ENCODE measurements at regions not wholly inside any gene's neighbourhood (a gene's known extent, or its start where the extent isn't known, plus 50 kb on each side); places are given as distances from the start of the nearest gene placed in this dataset.

DNA sequence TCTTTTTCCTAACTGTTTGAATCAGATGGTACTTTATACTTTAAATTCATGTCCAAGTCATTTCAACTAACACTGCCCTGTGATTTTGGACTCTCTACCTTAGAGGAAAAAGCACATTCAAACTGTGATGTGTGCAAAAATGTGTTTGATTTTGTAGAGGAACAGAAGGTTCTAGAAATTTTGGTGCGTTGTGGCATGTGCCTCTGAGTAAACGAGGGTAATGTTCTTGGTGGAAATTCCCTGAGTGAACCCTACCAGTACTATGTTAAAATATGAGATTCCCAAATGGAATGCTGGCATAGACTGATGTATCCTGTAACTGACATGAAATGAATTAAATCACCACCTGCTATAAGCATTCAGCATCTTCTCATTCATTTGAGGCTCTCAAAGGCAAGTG is 901.9 kb upstream of the KLHL29 start:
- ATAC-seq (no peak), DNase-seq (ENCODE audit: low spot score) (no peak)
- intact Hi-C loops (cut with DNase I): no loop called here

DNA sequence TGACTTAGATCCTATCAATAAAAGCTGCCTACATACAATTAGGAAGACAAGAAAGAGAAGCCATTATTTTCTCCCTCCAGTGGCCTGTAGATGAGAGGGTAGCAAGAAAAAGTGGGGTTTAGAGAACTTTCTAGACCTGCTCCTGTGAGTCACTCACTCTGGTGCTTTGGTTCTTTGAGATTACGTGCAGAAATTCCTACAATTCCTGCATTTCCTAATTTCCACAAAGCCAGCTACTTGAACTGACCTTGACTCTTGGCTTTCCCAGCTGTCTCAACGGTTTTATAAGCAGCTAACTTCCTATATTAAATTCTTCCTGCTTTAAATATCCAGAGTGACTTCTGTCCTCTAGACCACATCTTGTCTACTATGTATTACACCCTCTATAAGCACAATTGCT is 899.5 kb upstream of the KLHL29 start:
- no peak for DNase-seq (ENCODE audit: low spot score)
- intact Hi-C loops (cut with DNase I): no loop called here
- no peak for ATAC-seq

DNA sequence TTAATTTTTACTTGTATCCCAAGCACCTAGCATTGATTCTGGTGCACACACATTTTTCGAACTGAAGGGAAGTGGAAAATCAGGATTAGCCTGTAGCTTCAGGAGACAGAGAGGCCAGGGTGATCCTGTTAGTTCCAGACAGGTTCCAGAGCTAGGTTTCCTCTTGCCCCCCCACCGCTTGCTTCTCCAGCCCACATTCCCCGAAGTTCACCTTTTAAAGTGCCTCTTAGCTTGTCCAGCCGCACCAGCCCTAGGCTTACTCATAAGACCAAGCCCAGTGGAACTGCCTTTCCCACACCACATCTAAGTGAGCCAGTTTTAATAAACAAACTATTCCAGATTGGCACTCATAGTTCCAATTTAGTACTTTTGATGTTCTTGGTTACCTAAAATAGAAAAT is 898.6 kb upstream of the KLHL29 start:
- intact Hi-C loops (cut with DNase I): no loop called here
- no peak for ATAC-seq
- no peak for DNase-seq (ENCODE audit: low spot score)

DNA sequence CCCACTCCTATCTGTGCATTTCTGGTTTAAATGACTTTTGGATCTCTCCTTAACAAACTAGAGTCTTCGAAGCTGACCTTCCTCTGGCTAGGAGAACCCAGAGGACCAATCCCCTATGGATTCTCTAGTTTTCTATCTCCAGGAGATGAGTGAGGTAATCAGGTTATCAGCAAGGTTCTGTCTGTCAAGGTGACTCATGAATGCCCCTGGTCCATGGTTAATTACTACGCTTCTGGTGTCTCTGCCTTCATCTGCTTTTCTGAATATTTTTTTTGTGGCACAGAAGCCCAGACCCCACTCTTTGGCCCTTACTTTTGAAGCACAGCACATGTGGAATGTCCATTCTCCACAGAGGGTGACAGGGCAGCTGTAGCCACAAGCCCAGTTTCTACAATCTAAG is 897.9 kb upstream of the KLHL29 start:
- ATAC-seq (no peak), DNase-seq (ENCODE audit: low spot score) (no peak)
- intact Hi-C loops (cut with DNase I): no loop called here

DNA sequence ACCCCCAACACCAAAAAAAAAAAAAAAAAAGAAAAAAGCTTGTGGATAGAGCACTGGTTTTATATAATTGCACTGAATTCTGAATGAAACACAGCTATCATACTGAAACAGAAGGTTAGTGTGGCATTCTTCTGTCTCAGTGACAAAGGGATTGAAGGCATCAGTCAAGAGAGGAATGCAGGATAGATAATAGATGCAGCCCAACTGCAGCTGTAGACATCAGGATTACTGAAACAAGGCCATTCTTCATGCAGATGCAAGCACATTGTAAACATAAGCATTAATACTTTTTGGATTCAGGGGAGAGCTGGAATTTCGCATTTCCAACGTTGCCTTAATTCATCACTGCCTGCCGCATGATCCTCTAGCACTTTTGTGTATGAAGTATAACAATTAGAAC is 897.4 kb upstream of the KLHL29 start:
- DNase-seq (ENCODE audit: low spot score) (no peak), ATAC-seq (no peak)
- intact Hi-C loops (cut with DNase I): no loop called here

DNA sequence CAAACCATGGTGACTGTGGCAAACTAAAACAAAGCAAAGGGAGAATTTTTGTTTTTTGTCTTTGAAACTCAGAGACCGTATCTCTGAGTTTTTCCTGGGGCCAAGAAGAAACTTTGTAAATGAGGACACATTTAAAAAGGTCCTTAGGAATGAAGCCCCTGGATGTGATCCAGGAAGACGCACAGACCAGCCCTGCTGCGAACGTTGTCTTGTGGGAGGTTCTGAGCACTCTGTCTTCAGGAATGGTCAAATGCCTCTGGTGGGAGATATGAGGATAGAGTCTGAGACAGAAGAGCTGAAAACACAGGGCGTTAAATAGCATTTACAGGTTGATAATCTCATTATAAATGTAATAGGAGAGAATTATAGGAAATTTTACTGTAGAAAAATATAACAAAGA is 893.5 kb upstream of the KLHL29 start:
- intact Hi-C loops (cut with DNase I): no loop called here
- ATAC-seq (no peak), DNase-seq (ENCODE audit: low spot score) (no peak)

DNA sequence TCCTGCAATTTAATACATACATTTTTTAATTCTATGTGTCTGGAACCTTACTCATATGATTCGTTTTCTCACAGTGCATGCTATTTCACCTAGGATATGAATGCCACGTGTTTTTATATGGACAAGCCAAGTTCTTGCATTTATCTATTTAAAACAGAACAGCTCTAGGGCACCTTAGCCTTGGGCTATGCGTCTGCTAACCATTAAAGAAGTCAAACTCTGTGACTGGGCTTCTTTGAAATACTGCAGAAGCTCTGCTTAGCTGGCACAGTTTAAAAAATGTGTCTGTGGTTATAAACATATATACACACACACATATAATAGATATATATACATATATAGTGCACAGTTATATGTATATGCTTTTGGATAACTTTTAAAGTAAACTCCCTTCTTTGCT is 890.8 kb upstream of the KLHL29 start:
- ATAC-seq (no peak), DNase-seq (ENCODE audit: low spot score) (no peak)
- intact Hi-C loops (cut with DNase I): no loop called here

DNA sequence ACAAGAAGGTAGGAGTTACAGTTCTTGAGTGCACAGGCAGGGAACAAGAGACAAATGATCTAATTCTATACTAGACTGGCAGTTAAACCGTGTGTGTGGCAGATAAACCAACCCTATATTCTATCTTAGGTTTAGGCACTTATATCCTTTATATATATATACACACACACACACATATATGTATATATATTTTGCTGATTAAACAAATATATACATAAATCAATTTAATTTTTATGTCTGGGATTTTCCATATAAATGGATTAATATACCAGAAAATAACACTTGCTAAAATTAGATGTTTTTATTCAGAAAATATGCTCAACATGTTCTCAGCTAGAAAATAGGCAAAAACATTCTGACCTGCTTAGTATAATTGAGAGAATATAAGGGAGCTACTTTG is 887.9 kb upstream of the KLHL29 start:
- ATAC-seq (no peak), DNase-seq (ENCODE audit: low spot score) (no peak)
- intact Hi-C loops (cut with DNase I): no loop called here

DNA sequence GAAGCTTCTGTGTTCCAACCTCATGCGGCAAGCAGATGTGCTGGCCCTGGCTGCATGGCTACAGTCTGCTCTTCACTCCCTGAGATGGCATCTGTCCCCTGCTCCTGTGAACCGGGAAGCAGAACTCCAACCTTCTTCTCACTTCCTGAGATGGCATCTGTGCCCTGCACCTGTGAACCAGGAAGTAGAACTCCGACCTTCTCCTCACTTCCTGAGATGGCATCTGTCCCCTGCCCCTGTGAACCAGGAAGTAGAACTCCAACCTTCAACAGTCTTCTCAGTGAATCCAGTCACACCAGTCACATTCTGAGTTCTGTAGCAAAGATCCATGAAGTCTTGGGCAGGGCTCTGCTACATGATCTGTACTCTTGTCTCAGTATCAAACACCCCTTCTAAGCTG is 887.2 kb upstream of the KLHL29 start:
- intact Hi-C loops (cut with DNase I): no loop called here
- DNase-seq (ENCODE audit: low spot score) (no peak), ATAC-seq (no peak)

DNA sequence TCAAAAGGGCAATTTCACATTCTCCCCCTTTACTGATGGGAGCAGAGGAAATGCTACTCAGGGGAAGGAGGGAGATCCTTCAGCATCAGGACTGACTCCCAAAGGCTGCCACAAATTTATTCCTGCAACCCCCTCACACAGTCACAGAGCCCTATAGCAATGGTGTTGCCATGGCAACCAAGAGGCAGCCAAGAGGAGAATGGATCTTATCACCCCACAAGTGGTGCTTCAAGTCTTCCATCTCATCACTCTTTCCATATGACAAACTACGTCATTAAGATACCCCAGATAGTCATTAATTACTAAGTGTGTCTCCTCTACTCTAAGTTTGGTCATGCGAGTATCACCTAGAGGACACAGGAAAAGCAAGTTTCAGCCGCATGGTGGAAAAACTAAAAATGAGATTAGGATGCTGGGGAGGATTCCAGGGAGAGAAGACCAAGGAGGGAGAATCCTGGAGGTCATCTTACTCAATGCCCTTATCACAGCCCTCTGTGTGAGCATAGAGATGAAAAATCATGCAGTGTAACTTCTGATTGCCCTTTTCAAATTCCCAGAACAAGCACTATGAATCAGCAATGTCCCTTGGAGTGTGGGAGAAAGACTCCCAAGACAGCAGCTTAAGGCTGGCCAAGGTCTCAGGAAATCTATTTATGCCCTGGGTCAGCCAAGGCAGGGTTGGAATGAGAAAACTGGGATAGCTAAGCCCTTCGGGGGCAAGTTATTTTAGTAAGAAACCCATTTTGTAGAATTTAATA is 885.7 kb upstream of the KLHL29 start:
- no peak for DNase-seq (ENCODE audit: low spot score)
- intact Hi-C loops (cut with DNase I): no loop called here
- ATAC-seq: peak; percentile 82

DNA sequence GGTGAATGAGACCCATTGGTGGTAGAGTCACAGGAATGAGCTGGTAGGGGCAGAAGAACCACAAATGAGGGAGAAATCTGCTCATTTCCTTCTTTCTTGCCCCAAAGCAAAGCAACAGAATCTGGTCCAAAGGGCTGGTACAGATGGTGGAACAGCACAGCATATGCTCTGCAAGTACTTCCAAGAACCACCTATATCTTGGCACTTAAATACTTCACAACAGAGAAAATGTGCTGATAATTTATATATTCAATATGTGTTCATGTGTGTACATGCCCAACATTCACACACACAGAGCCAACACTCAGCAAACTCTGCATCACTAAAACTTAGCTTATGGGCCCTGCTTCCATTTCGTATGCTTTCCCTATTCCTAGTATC is 884.4 kb upstream of the KLHL29 start:
- ATAC-seq (no peak), DNase-seq (ENCODE audit: low spot score) (no peak)
- intact Hi-C loops (cut with DNase I): no loop called here

DNA sequence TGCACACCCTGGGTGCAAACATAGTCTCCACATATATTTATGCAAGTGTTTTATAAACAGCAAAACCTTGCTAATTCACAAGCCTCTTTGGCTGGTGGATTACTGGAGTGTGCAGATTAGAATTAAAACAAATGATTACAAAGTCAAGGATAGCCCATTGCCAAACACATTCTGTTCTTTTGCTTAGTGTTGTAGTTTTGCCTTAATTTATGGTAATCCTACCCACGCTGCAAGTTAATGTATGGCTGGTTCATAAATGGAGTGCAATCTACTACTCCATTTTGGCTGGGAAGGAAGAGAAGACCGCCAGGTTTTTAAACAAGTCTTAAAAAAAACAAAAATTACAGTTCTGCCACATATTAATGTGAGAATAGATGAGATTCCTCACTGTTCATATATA is 883.1 kb upstream of the KLHL29 start:
- no peak for DNase-seq (ENCODE audit: low spot score)
- intact Hi-C loops (cut with DNase I): no loop called here
- no peak for ATAC-seq

DNA sequence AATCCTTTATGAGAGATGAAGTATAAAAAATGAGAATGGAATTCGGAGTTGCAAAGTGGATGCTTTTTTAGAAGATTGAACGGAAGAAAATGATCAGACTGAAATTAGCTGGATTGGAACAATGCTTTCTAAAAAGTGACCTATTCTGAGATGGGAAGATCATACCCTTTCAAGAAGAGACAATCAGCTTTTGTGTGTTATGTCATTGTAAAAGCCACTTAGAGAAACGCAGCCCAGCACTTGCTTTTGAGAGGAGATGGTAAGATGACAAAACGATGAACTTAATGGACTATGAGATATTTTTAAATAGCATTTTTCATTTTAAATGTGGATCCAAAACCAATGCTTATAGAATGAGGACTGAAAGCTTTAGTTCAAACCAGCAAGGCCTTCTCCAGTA is 871.4 kb upstream of the KLHL29 start:
- intact Hi-C loops (cut with DNase I): no loop called here
- DNase-seq (ENCODE audit: low spot score) (no peak), ATAC-seq (no peak)

DNA sequence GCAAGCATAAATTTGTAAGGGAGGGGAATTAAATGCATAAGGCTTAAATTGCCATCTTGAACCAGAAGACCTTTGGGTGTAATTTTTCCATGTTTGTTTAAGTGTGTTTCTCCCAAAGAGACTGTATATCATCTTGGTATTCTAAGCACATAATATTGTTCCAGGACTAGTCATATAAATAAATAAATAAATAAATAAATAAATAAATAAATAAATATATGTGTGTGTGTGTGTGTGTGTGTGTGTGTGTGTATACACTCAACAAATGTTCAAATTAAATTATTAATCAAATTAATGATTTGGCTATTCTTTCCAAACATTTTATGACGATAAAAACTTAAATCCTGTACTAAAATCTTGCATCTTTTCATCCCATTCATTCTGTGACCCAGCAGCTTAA is 867.8 kb upstream of the KLHL29 start:
- intact Hi-C loops (cut with DNase I): no loop called here
- no peak for ATAC-seq
- no peak for DNase-seq (ENCODE audit: low spot score)

DNA sequence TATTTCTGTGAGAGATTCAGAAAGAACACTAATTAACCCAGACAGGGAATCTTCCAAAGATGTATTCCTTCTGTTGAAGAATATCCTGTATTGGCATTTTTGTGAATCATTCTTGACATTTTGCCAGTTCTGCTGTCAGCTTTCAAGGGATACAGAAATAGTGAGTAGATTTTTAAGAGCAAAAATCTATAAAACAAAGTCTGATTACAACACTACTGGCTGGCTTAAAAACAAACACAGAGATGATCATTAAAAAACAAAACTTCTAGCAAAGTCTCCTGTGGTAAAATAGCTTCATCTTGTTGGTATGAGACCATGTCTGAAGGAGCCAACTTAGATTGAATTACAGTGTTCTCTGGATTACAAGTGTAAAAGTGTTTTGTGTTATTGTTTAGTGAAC is 866.3 kb upstream of the KLHL29 start:
- ATAC-seq (peak; percentile 50), DNase-seq (ENCODE audit: low spot score) (no peak)
- intact Hi-C loops (cut with DNase I): no loop called here

DNA sequence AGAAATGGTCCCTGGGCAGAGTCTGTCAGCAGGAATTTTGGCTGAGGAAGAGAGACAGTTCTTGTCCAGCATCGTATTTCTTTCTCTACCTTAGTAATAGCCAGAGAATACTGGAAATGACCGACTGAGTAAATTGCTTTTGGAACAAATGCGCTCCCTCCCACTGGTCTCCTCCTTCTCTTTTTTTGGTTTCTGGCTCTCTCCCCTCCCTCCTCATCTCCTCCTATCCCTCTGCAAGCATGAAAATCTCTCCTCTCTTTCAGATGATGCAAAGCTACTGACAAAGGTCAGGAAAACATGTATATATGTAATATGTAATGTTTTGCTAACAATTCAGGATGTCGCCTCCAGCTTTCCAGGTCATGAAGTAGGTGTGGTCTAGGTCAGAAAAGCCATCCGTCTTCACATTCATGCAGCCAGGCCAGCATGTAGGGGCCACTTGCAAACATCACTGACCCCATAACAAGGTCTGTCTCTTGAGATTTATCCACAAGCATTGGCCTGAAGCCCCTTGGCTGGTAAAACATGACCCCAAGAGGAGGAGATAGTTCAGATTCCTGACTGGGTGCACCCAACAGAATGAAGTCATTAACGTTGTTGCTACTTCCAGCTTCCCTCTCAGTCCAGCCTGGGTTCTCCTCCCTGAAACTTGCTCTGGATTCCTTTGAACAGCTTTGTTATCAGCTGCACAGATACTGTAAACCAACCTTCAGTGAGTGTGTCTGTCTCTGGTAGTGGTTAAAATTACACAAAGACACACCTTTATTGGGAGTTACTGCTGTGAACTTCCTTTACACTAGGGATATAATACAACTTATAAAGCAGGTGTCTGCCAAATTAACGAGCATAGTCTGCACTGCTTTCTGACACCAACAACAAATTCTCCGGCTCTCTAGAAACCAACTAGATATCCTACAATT is 864.4 kb upstream of the KLHL29 start:
- DNase-seq (ENCODE audit: low spot score) (peak; percentile 54), ATAC-seq (peak; percentile 72)
- intact Hi-C loops (cut with DNase I): no loop called here

DNA sequence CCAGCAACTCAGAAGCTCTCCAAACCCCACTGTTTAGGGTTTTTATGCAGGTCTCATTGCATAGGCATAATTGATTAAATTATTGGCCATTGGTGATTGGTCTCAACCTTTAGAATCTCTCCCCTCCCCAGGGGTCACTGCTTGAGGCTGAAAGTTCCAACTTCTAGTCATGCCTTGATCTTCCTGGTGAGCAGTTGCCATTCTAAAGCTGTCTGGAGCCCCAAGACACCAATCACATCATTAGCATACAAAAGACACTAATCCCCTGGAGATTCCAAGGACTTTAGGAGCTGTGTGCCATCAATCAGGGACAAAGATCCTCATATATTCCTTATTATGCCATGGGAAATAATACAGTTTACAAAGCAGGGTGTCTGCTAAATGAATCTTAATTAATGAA is 863.4 kb upstream of the KLHL29 start:
- intact Hi-C loops (cut with DNase I): no loop called here
- ATAC-seq (no peak), DNase-seq (ENCODE audit: low spot score) (no peak)

DNA sequence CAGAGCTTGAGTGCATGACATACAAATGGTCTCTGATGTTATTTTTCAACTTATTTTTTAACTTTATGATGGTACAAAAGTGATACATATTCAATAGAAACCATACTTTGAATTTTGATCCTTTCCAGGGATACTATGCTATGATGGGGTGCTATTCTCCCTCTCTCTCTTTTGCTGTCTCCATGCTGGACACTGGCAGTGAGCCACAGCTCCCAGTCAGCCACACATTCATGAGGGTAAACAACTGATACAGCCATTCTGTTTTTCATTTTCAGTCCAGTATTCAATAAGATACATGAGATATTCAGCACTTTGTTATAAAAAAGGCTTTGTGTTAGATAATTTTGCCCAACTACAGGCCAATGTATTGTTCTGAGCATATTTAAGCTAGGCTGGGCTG is 859.3 kb upstream of the KLHL29 start:
- no peak for ATAC-seq
- DNase-seq (ENCODE audit: low spot score): no peak
- intact Hi-C loops (cut with DNase I): no loop called here

DNA sequence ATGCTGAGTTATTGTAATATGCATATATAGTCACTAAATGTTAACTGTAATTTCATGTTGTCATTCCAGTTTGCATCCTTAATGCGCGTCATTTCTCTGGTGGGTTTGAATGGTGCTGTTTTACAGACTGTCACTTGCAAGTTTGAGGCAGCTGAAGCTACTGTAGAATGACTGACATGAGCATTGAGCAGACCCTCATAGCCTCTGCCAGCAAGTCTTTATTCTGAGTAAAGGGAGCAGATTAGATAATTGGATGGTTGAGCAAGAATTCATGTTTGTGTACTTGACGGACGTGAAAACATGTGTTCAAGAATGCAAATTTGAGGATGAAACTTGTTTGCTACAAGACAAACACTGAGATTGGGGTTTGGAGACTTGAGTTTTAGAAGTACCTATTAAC is 854.8 kb upstream of the KLHL29 start:
- DNase-seq (ENCODE audit: low spot score) (no peak), ATAC-seq (no peak)
- intact Hi-C loops (cut with DNase I): no loop called here

DNA sequence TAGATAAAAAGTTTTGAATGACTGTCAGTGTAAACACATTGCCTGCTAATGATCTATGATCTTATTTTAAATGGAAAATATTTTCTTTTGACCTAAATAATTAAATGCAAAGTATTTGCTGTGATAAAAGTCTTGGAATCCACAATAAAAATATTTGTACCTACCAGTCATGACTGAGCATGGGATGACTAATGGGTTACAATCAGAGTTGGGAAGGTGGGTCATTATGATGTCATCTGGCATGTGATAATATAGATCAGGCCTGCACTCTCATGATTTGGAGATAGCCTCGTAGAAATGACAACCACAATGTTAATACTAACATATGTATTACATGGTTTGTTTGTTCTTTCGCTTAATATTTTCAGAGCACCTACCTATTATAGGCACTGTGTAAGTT is 848.8 kb upstream of the KLHL29 start:
- intact Hi-C loops (cut with DNase I): no loop called here
- no peak for ATAC-seq
- DNase-seq (ENCODE audit: low spot score): no peak

DNA sequence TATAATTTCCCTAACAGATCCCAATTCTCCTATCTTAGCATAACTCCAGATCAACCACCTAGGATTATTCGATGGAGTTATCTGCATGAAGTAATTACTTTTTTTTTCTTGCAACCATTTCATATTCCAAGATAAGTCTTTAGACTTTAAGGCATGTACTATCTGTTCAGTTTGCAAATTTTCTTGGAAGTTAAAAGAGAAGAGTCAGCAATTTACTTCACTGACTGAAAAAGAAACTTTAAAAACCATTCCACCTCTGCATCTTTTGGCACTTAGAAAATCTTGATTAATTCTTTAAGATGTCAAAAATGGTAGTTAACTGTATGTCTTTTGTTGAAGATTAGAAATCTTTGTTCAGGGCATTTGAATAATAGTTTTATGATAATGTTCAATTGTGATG is 830.5 kb upstream of the KLHL29 start:
- no peak for ATAC-seq
- intact Hi-C loops (cut with DNase I): no loop called here
- no peak for DNase-seq (ENCODE audit: low spot score)

Measured in sciatic nerve (tissue), 2 donors.